ENCODE measurements at regions not wholly inside any gene's neighbourhood (a gene's known extent, or its start where the extent isn't known, plus 50 kb on each side); places are given as distances from the start of the nearest gene placed in this dataset.
A peak's percentile ranks its signal among the peaks of the same experiment; 100 is the strongest.

DNA sequence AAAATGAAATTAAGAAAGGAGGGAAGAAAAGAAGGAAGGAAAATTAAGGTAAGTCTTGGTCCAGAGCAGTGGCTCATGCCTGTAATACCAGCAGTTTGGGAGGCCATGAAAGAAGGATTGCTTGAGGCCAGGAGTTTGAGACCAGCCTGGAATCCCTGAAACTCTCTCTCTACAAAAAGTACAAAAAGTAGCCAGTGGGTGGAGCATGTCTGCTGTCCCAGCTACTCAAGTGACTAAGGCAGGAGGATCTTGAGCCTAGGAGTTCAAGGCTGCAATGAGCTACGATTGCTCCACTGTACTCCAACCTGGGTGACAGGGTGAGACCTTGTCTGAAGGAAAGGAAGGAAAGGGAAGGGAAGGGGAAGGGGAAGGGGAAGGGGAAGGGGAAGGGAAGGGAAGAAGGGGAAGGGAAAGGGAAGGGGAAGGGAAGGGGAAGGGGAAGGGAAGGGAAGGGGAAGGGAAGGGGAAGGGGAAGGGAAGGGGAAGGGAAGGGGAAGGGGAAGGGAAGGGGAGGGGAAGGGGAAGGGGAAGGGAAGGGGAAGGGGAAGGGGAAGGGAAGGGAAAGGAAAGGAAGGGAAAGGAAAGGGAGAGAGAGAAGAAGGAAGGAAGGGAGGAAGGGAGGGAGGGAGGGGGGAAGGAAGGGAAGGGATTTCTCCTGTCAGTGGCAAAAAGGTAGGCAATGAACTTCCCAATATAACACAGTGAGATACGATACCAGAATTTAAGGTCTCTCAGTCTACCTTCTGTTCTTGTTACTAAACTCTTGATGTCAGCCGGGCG, 412.8 kb downstream of the CMPK2 start:
- Mint-ChIP-seq H3K4me3 (no peak overlapping the region), H3K27ac (no peak overlapping the region), H3K4me1 (peaks cover 27% of the 10 kb centered on the region), H3K27me3 (ENCODE audit: insufficient read depth, low read depth) (no peaks in the 10 kb centered on the region), H3K36me3 (no peaks in the 10 kb centered on the region), H3K9me3 (peaks cover 25% of the 10 kb centered on the region)
- H3K36me3 ChIP-seq, result no peaks in the 10 kb centered on the region
- H3K4me1 ChIP-seq, result peaks cover 8% of the 10 kb centered on the region
- H2AFZ ChIP-seq (replicated peaks), result no peak overlapping the region
- TF ChIP-seq, protein P1, sequence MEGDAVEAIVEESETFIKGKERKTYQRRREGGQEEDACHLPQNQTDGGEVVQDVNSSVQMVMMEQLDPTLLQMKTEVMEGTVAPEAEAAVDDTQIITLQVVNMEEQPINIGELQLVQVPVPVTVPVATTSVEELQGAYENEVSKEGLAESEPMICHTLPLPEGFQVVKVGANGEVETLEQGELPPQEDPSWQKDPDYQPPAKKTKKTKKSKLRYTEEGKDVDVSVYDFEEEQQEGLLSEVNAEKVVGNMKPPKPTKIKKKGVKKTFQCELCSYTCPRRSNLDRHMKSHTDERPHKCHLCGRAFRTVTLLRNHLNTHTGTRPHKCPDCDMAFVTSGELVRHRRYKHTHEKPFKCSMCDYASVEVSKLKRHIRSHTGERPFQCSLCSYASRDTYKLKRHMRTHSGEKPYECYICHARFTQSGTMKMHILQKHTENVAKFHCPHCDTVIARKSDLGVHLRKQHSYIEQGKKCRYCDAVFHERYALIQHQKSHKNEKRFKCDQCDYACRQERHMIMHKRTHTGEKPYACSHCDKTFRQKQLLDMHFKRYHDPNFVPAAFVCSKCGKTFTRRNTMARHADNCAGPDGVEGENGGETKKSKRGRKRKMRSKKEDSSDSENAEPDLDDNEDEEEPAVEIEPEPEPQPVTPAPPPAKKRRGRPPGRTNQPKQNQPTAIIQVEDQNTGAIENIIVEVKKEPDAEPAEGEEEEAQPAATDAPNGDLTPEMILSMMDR (IDR thresholded peaks at IDR 0.05), result peak; percentile 34
- TF ChIP-seq EZH2 (IDR thresholded peaks at IDR 0.05) (no peak), EZH2phosphoT487 (IDR thresholded peaks at IDR 0.05) (no peak)
- no peaks in the 10 kb centered on the region for H3F3A ChIP-seq (ENCODE audit: low read depth)
- H3K4me2 ChIP-seq, result no peak overlapping the region
- no peaks in the 10 kb centered on the region for H3K79me2 ChIP-seq (ENCODE audit: low read depth)
- peaks cover 16% of the 10 kb centered on the region for H3K9me3 ChIP-seq (ENCODE audit: low read depth)
- no peak overlapping the region for H3K27ac ChIP-seq
- no peaks in the 10 kb centered on the region for H4K20me1 ChIP-seq (ENCODE audit: low read depth)
- H3K27me3 ChIP-seq, result no peaks in the 10 kb centered on the region
- H3K9ac ChIP-seq, result no peak overlapping the region
- DNase-seq (ENCODE audit: low spot score), result peak; percentile 20
- no peak overlapping the region for H3K4me3 ChIP-seq

GRCh38 chr2:6454286-6454990, 411.3 kb downstream of the CMPK2 start:
- Histone ChIP-seq H3K27me3 (no peaks in the 10 kb centered on the region), H3K36me3 (no peaks in the 10 kb centered on the region), H3K4me1 (peaks cover 3% of the 10 kb centered on the region), H3K9me3 (ENCODE audit: low read depth) (peaks cover 16% of the 10 kb centered on the region), H4K20me1 (ENCODE audit: low read depth) (no peaks in the 10 kb centered on the region), H3K79me2 (ENCODE audit: low read depth) (no peaks in the 10 kb centered on the region), H3F3A (ENCODE audit: low read depth) (no peaks in the 10 kb centered on the region), H3K27ac (no peak overlapping the region), H3K4me2 (no peak overlapping the region), H2AFZ (replicated peaks) (no peak overlapping the region), H3K9ac (no peak overlapping the region), H3K4me3 (no peak overlapping the region)
- H3K27me3 Mint-ChIP-seq (ENCODE audit: insufficient read depth, low read depth), result no peaks in the 10 kb centered on the region
- peaks cover 27% of the 10 kb centered on the region for H3K9me3 Mint-ChIP-seq
- peaks cover 12% of the 10 kb centered on the region for H3K4me1 Mint-ChIP-seq
- no peak for DNase-seq (ENCODE audit: low spot score)
- TF ChIP-seq EZH2 (IDR thresholded peaks at IDR 0.05) (no peak), EZH2phosphoT487 (IDR thresholded peaks at IDR 0.05) (no peak)
- TF ChIP-seq, protein P1 (IDR thresholded peaks at IDR 0.05), result no peak
- H3K4me3 Mint-ChIP-seq, result no peak overlapping the region
- no peak overlapping the region for H3K27ac Mint-ChIP-seq
- no peaks in the 10 kb centered on the region for H3K36me3 Mint-ChIP-seq

DNA sequence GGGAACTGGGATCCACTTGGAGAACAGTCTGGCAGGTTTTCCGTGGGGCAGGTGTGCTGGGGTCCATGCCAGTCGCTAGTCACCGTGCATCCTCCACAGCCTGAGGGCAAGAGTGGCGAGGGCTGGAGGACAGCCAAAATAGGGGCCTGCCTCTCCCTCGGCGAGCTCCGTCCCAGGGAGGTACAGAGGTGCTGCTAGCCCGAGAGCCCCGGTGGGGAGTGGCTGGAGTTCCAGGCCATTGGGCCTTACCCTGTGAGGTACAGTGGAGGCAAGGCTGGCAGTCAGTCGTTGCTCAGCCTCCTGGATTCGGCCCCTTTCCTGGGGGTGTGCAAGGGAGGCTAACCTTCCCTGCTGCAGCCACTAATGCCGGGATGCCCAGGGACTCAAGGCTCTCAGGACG, 406.6 kb downstream of the CMPK2 start:
- Histone ChIP-seq H3K36me3 (no peaks in the 10 kb centered on the region), H3K4me3 (no peak overlapping the region), H3K4me1 (no peaks in the 10 kb centered on the region), H3K4me2 (no peak overlapping the region), H3K27ac (no peak overlapping the region), H3K27me3 (no peaks in the 10 kb centered on the region), H3K9me3 (ENCODE audit: low read depth) (peaks cover 16% of the 10 kb centered on the region), H2AFZ (replicated peaks) (no peak overlapping the region), H4K20me1 (ENCODE audit: low read depth) (no peaks in the 10 kb centered on the region), H3K79me2 (ENCODE audit: low read depth) (no peaks in the 10 kb centered on the region), H3F3A (ENCODE audit: low read depth) (no peaks in the 10 kb centered on the region), H3K9ac (no peak overlapping the region)
- TF ChIP-seq, protein P1 (IDR thresholded peaks at IDR 0.05), result no peak
- TF ChIP-seq EZH2phosphoT487 (IDR thresholded peaks at IDR 0.05), result no peak
- no peak for TF ChIP-seq EZH2 (IDR thresholded peaks at IDR 0.05)
- DNase-seq (ENCODE audit: low spot score), result no peak
- no peak overlapping the region for H3K27ac Mint-ChIP-seq
- H3K36me3 Mint-ChIP-seq, result peaks cover 3% of the 10 kb centered on the region
- H3K27me3 Mint-ChIP-seq (ENCODE audit: insufficient read depth, low read depth), result peaks cover 3% of the 10 kb centered on the region
- H3K4me3 Mint-ChIP-seq, result no peak overlapping the region
- no peaks in the 10 kb centered on the region for H3K4me1 Mint-ChIP-seq
- H3K9me3 Mint-ChIP-seq, result peaks cover 30% of the 10 kb centered on the region

Measured in neural progenitor cell (in vitro differentiated cells).